ENCODE measurements at regions not wholly inside any gene's neighbourhood (a gene's known extent, or its start where the extent isn't known, plus 50 kb on each side); places are given as distances from the start of the nearest gene placed in this dataset.
"Not testable (repeated sequence)": the region's sequence is repeated elsewhere in the genome, so short reads cannot be mapped to it uniquely, and the experiment has no call there.

DNA sequence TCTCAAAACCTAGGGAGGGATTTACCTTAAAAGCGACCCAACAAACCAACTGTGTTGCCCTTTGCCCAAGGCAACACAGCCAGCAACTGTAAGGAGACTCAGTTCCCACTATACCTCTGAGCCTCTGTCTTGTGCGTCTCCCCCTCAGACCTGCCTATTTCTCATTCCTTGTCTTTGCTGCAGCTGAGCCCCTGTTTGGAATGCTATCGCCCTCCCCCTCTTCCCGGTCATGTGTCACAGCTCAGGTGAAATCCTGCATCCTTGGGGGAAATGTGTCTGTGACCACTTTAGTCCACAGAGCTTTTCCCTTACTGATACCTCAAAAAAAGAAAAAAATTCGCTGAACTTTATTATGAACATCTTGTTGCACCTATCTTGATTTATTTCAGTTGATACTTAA, 52.0 kb upstream of the LRIG1 start:
- no peak for DNase-seq

DNA sequence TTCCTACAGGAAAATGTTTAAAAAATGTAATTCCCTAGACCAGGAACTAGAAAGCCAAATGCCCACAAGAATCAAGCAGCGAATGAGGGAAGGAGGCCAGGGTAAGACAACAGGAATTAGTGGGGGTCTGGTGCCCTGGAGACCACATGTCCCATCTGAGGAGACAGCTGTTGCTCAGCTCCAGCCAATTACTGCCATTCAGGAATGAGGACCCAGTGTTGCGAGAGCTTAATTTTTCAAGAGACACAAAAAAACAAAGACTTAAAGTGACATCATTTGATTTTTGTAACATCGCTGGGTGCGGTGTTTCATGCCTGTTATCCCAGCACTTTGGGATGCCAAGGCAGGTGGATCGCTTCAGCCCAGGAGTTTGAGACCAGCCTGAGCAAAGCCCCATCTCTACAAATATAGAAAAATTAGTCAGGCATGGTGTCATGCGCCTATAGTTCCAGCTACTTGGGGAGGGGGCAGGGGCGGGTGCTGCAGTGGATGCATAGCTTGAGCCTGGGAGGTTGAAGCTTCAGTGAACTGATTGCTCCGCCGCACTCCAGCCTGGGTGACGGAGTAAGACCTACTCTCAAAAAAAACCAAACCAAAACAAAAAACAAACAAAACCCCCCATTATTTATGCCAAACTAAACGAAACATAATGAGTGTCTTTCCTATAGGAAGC, 52.8 kb upstream of the LRIG1 start:
- no peak for DNase-seq

DNA sequence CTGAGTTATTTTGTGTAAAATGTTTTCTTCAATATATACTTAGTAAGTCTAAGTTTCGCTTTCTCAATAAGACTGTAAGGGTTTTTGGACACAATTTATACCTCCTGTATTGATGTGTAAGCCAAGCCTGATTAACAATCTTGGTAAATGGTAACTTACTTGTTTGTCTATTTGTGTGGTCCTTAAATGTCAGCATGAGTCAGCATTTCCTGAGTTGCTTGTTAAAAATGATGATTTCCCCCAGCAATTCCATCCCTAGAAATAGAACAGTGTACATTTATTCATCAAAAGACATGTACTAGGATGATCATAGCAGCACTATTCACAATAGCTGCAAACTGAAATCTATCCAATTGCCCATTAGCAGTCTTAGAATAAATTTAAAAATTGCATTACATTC, 53.4 kb upstream of the LRIG1 start:
- DNase-seq = no peak

DNA sequence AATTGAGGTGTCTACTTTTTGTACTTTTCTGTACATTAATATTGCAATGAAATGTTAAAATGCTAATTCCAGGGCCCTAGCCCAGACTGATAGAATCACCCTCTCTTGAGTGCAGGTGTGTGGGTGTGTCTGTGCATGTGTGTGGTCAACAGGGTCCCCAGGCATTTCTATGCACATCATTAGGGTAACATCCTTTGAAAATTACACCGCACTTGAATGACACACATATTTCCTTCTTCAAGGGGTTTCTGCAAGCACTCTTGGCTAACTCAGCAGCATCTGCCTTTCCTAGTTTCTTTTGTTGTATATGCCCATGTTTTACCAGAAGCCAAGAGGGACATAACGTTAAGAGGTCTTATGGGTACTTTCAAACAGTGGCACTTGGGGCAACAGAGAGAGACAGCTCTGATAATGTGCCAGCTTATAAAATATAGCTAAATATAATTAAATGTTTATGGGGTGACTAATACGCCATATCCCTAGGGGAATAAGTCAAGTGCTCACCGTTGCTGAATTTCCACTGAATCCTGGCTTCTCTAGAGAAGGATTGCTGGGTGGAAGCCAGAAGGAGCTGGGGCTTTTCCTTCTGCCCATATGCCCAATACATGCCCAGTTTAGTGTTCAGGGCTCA, 54.5 kb upstream of the LRIG1 start:
- no peak for DNase-seq

DNA sequence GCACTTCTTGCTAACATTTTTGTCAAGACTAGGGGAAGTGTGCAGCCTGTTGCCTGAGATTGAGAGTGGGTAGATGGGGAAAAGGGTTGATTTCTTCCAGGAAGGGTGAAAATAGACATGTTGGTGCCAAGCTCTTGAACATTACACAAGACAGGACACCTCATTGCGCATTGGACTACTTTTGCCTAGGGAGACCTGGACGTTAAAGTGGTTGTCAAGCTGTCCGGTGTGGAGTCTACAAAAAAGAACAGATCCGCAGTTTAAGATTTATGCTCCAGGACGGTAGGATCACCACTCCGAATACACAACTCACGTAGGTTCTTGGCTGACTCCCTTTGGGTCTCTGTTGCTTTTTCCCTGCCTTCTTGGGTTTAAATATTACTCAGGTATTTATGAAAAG, 56.3 kb upstream of the LRIG1 start:
- DNase-seq = no peak

DNA sequence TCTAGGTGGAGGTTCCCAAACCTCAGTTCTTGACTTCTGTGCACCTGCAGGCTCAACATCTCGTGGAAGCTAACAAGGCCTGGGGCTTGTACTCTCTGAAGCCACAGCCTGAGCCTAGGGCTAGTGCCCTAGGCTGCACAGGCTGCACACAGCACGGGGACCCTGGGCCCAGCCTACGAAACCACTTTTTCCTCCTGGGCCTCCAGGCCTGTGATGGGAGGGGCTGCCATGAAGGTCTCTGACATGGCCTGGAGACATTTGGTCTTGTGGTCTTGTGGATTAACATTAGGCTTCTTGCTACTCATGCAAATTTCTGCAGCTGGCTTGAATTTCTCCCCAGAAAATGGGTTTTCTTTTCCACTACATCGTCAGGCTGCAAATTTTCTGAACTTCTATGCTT, 59.1 kb upstream of the LRIG1 start:
- not testable (repeated sequence) for DNase-seq

DNA sequence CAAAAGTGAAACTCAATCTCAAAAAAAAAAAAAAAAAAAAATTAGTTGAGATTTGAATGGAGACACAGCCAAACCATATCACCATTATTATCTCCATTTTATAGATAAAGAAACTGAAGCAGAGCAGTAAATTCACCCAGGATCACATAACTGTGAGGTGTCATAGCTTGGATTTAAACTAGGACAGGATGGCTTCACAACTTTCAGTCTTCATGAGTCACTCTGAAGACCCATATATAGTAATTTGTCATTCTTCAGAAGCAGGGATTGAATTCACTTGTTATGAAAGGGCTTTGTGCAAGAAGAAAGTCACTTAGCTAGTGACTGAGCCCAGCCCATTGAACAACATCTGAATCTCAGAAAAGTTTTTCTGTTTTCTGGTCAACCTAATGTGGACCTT, 60.5 kb upstream of the LRIG1 start:
- DNase-seq = no peak

DNA sequence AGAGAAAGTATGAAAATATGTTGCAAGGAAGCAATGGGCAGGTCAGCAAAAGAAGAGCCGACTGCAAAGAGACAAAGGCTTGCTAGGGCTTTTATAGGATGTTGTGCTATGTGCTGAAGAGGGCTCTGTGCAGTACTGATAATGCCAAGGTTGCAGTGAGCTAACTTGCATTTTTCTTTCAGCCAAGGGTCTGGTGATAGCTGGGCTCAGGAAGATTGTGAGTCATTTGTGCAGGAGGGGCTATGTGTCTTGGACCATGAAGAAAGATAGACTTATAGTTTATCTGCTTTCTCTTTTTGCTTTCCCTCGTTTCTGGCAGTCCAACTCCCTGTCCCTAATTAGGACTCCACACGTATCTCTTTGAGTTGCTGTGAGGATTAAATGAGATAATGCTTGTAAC, 64.5 kb upstream of the LRIG1 start:
- no peak for DNase-seq

DNA sequence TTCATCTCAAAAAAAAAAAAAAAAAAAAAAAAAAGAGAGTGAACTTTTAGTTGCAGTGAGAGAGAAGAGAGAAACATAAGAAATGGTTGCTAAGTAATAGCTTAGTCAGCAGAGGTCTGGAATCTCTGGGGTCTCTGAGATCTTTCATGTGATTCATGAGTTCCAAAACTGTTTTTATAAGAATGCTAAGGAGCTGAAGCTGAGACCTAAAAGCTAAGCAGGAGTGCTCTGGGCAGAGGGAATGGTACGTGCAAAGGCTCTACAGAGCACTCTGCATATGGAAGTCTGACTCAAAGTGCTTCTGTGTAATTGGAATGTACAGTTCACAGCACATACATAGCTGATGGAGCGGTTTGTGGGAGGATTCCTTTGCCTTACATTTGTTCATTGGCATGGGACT, 66.3 kb upstream of the LRIG1 start:
- DNase-seq = no peak

DNA sequence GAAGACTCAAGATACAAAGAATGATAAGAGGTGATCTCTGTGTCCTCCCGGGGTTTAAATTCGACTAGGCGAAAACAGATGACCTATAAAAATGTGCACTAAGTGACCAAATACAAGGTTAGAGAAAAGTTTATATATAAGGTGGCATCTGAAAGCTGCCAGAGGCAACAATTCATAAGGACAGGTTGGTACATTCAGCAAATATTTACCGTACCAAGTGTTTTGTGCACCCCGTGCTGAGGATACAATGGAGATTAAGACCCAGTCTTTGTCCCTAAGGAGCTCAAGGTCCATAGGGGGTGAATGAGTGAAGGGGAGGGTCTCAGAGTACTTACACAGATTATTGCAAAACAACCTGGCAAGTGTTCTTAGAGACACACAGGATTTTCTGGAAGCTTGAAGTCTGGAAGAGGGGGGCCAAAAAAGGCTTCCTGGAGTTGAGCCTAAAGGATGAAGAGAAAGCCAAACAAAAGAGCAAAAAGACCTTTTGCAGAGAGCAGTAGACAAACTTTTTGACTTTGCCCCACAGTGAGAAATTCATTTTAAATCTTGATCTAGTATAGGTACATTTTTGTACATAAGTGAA, 71.4 kb upstream of the LRIG1 start:
- DNase-seq = no peak

DNA sequence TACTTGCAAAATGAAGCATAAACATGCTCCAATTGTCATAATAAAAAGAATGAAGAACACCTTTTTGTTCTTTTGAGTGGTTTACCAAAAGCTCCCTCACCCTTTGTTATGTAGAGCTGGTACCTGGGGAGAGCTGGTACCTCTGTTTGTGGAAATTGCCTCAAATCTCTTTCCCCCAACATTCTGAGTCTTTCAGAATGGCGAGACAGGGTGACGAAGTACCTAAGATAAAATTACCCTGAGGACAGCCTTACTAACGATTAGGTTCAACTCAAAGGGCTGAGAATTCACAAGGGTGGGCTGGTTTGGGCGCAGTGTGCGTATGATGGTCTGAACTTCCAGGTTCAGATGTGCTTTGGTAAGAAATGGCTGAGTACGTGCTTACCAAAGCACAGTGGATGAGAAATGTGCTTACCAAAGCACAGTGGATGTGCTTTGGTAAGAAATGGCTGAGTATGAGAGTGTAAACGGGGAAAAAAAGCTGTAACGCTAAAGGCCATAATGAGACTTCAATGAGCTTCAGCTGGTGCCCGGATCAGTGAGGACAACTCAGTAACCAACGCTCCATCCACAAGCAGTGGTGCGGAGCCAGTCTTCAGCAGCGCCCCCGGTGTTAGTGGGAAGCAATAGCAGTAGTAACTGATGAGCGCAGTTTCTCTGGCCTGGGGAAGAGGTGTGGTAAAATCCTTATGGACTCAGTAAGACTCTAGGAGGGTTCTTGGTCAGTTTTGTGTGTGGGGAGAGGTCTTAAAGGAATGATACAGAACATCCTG, 72.3 kb upstream of the LRIG1 start:
- DNase-seq = no peak

DNA sequence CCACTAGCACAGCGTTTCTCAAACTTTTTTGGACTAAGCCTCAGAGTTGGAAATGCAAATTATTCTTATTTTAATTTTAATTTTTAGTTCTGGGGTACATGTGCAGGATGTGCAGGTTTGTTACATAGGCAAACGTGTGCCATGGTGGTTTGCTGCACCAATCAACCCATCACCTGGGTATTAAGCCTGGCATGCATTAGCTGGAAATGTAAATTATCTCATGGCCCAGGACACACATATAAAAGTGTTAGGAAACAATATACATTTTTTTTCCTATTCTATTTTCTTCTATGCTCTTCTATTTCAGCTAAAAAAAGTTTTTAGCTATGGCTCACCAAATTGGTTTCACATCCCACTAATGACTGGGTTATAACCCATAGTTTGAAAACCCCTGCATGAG, 73.3 kb upstream of the LRIG1 start:
- DNase-seq = no peak

DNA sequence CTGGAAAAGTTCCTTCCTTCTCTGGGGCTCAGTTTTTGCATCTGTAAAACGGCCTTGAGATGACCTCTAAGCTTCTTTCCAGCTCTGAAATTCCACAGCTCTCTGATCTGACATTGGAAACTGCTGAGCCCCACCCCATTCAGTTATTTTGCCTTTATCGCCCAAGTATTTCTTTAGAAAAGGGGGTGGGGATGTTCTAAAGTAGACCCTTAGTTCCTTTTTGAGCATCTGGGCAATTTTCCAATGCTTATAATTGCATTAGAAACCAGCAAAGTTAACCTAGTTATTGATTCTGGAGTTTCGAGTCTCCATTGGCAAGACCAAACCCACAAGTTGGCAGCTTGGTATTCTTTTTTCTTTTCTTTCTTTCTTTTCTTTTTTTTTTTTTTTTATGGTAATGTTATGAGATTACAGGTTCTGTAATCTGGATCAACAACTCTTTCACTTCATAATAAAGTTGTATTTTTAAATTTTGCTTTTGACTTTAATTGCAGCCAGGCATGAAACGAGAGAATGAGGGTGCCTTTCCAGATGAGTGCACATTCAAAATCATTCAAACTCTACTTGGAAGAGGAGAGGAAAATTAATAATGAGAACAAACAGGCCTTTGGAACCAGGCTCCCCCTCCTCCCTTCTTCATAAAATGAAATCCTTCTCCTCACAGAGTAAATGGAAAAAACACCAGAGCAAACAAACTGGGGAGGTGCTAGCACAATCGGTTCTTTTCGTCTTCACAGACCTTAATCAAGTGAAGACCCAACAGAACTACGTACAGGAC, 76.8 kb upstream of the LRIG1 start:
- DNase-seq = no peak

DNA sequence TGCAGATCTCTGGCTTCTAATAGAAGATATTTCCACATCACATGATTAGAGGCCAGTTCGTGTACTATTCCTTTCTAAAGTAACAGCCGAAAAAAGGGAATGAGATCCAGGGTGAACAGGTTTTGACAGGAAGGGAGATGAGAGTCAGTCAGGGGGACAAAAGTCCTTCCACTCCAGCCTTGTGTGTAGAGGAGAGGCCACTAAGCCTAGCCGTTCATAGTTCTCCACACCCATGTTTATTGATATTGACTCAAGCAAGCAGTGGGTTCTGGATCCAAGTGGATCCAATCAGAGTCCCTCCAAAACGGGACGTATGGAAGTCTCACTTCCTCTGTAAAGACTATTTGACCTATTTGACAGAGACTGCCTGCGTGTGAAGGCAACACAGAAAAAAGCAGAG, 80.4 kb upstream of the LRIG1 start:
- DNase-seq = no peak

DNA sequence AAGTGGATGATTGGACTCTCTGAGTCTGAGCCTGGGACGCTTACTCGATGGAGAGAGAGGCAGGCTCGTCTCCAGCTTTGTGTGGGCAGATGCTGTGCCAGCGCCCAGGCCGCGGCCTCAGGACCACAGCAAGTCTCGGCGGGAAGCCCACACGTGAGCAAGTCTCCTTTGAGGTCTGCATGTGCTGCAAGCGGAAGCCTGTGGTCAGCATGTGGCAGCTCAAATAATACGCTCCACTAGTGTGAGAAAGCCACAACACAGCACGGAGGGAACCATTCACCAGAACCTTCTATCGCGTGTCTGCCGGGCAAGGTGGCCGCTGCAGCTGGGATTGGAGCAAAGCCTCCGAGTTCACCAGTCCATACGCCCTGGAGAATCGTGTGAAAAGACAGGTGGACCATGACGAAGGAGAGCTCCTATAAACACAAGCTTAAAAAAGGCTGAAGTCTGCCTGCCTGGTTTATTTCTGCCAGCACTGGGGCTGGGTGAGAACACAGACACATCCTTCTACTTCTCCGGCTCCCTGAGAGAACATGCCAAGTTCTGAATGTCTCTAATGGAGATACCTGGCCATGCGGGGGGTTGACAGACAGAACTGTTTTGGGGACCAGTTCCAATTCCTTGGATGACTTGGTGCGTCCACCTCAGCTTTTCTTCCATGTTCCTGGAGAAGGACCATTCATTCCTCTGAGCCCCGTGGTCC, 82.0 kb upstream of the LRIG1 start:
- DNase-seq = peak; percentile 80

DNA sequence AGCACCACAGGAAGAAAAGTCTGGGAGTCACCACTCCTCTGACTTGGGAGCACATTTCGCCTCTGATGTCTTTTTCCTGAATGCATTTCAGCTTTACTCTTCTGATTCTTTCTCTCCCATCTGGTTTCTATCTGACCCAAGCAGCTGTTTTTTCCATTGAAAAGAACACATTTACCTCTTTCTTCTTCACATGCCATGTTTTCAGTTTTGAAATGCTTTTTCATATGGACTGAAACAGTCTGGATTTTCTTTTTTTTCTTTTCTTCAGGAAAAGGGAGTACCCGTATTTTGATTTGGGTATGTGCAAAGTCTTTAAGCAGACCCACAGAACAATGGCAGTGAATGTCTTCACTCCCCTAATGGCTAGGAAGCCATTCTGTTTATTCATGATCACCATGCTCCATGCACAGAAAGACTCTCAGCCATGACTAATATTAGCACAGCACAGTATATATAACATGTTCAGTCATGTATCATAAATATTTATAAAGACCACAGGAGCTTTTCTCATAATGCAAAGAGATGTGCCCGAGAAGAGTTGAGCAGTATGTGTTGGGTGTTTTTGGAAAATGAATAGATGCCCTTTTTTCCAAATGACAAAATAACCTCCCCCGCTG, 82.7 kb upstream of the LRIG1 start:
- no peak for DNase-seq

DNA sequence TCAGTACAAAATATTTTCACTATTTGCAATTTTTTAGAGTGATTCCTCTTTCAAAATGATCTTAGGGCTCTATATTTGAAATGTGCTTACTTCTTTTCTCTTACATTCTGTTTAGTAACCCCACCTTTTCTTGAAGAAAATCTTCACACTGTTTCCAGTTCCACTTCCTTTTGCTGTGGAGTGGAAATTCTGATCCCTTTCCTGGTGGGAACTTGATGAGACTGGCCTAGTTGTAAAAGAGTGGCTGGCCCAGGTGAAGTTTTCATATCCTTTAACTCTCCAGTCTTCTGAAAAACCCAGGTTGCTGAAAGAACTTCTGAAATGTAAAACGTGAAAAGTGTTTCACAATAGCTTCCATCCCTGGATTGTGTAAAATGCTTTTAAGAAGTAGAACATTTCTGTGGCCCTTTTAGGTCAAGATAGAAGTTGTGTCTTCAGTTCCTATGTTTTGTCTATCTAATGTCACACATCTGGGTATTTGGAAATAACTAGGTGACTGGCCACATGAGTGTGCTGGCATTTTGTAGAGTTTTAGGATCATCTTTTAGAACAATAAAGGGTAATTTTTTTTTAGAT, 84.8 kb upstream of the LRIG1 start:
- no peak for DNase-seq

DNA sequence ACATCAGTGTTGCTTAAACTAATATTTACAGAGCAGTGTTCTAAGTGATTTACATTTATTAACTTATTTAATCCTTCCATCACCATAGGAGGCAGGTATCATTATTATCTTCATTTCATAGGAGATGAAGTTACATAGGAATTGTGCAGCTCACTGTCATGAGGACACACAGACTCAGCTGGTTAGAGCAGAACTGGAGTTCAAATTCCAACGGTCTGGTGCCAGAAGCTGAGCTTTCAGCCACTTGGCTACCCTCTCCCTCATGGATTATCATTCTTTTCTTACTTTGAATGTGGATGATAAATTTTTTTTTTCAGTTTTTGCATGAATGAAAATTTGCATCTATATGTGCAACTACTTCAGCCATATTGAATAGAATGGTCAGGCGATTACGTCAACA, 86.0 kb upstream of the LRIG1 start:
- no peak for DNase-seq

DNA sequence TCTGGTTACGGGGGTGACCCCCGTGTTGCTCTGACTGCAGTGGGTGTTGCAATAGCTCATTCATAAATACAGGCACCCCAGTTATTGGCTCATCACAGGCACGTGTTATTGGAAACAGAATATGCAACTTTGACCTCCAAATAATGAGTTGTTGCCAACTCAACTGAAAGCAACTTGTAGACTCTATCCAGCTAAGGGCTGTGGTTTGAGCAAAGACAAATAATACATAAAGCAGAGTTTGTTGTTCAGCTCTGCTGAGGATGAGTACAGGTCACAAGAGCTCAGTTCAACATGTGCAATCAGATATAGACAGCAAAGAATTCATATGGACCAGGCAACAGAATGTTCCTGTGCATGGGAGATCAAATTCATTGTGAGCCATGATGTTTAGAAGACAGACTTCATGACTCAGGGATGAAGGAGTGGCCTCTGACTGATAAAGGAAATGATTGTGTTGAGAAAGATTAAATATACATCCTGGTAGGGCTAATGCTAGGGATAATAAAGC, 87.6 kb upstream of the LRIG1 start:
- no peak for DNase-seq

DNA sequence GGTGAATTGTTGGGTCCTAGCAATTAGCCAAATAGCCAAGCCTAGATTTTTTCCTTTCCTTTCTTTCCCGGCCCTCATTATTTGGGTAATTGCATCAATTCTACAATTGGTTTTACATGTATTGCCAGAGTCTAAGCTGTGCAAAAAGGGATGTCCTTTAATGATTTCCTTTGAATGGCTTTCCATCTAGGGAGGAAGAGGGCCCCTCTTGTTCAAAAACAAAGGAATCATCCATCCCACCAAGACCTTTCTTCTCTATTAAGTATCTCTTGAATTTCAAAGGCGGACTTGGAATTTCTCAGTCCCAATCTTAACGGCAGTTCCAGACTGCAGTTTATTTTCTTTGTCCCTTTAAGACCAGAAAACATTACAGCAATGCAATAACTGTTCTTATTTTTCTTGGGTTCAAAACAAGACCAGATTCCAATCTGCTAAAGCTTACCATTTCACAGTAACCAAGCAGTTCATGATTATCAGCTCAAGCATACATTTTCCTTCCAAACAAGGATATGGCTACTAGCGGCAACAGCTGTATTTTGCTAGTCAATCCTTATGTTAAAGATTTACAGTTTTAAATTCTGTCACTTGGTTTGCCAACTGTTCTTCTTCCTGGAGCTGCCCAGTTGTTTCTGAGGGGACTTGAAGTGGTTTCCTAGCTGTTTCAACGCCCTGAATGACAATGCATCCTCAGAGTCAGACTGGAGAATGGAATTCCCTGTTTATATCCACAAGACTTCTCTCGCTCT, 91.4 kb upstream of the LRIG1 start:
- DNase-seq = no peak

Measured in left hindlimb (tissue), 1 donor.